ENCODE measurements at regions not wholly inside any gene's neighbourhood (a gene's known extent, or its start where the extent isn't known, plus 50 kb on each side); places are given as distances from the start of the nearest gene placed in this dataset.

DNA sequence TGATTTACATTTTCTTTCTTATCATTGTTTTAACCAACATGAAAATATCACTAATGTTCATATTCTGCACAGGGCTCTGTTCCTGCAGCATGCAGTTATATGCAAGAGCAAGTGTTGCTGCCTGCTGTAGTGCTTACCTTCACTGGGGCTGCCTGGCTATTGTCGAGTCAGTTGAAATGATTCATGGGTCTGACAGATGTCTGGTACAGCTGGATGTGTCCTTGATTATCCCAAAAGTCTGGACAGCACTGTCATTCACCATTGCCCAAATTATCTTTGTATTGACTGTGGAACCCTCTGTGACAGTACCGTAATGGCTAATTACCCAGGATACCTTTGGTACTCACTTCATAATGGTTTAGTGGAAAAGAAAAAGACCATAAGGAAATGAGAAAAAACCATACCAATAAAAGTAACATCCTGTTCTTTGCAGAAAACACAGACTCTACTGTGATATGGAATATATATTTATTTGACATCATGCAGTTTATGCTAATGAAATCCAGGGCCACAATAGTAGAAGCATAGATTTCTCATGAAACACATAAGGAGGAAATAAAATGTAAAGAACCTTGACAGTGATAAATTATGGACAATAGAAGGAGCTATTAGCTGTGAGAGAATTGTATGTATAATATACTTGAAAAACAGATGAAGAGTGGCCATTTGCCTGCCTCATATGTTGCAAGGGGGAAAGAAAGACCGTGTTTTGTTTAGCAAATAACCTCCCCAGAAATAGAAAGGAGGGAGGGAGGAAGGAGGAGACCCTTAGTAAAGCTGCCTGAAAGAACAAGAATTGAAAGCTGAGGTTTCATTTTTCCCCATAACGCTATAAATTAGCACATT, 249.8 kb upstream of the ATP5MC3 start:
- Histone ChIP-seq H2BK12ac (ENCODE audit: low read depth, low read length) (no peak overlapping the region), H4K91ac (replicated peaks; ENCODE audit: insufficient read length, low read length) (no peak overlapping the region), H2AK5ac (ENCODE audit: low read depth, low read length) (no peak overlapping the region), H3K9ac (replicated peaks in 1 of 4; ENCODE audit: extremely low read depth in 1 of 4, low read depth in 3 of 4, low read length in 3 of 4) (no peak overlapping the region), H3K18ac (ENCODE audit: extremely low read depth, low read length) (no peak overlapping the region), H4K5ac (ENCODE audit: insufficient read length, low read depth, low read length) (no peak overlapping the region), H3K4me1 (replicated peaks in 1 of 4; ENCODE audit: control insufficient read depth in 3 of 4, insufficient read depth in 4 of 4, low read length in 3 of 4) (no peaks in the 10 kb centered on the region), H3K27ac (ENCODE audit: low read depth, low read length) (no peak overlapping the region), H4K20me1 (replicated peaks in 1 of 2; ENCODE audit: control insufficient read depth in 1 of 2, insufficient read depth in 2 of 2, low read length in 2 of 2) (no peaks in the 10 kb centered on the region), H3K23ac (ENCODE audit: insufficient read length) (no peak overlapping the region), H3K79me2 (ENCODE audit: control insufficient read depth in 1 of 2, insufficient read depth in 2 of 2, low read length in 2 of 2) (no peaks in the 10 kb centered on the region), H2BK20ac (ENCODE audit: low read length) (no peak overlapping the region), H3K56ac (replicated peaks; ENCODE audit: insufficient read length, low read depth, low read length) (no peak overlapping the region), H3K9me3 (ENCODE audit: insufficient read depth in 2 of 2, low read depth in 1 of 2, low read length in 1 of 2) (peaks cover 4 to 9% of the 10 kb centered on the region in 2 experiments; a peak in 3 of 4 replicates), H2BK5ac (ENCODE audit: low read depth, low read length) (no peak overlapping the region), H3K36me3 (ENCODE audit: control insufficient read depth in 2 of 4, insufficient read depth in 4 of 4, low read length in 3 of 4) (no peaks in the 10 kb centered on the region; a peak in 1 of 8 replicates), H3K79me1 (ENCODE audit: low read depth, low read length) (no peaks in the 10 kb centered on the region), H2AFZ (ENCODE audit: low read length) (no peak overlapping the region), H3K14ac (ENCODE audit: insufficient read length) (no peak overlapping the region), H3K4me2 (ENCODE audit: insufficient read depth in 1 of 2, low read depth in 2 of 2, low read length in 2 of 2) (no peak overlapping the region), H3K27me3 (replicated peaks in 1 of 4; ENCODE audit: control insufficient read depth in 3 of 4, extremely low read depth in 1 of 4, insufficient read depth in 3 of 4, low read length in 3 of 4) (no peaks in the 10 kb centered on the region), H3K4me3 (ENCODE audit: extremely low read depth in 1 of 4, insufficient read depth in 2 of 4, low read depth in 3 of 4, low read length in 4 of 4) (no peak overlapping the region), H2BK15ac (ENCODE audit: low read length) (no peak overlapping the region), H4K8ac (ENCODE audit: extremely low read depth, insufficient read depth, low read length) (no peak overlapping the region), H3K23me2 (ENCODE audit: low read depth, low read length) (no peaks in the 10 kb centered on the region), H2BK120ac (replicated peaks; ENCODE audit: low read depth, low read length) (peak overlapping the region; percentile 64), H3K4ac (replicated peaks; ENCODE audit: insufficient read length, low read depth, low read length) (no peak overlapping the region)
- CTCF ChIA-PET (ENCODE audit: partially characterized antibody): interaction anchor here (0.9 to 2.6 kb wide), 4 partner anchors 10 to 27 kb away, joined by 3 to 9 read pairs (median 6); no protein-coding TSS in a partner anchor
- WGBS, 2 experiments (ENCODE audit: extremely low coverage in 1 of 2, insufficient coverage in 1 of 2, insufficient read length in 1 of 2, insufficient replicate concordance in 2 of 2, low coverage in 1 of 2, low lambda C conversion rate in 2 of 2, missing lambda C conversion rate in 1 of 2): 94% methylated on average over 4 of the region's 4 CpGs; no CpG with 5 or more reads in 1 of the 2 experiments
- no peak for FAIRE-seq
- POLR2A ChIA-PET (ENCODE audit: partially characterized antibody): no interaction called here
- DNase-seq (ENCODE audit: low read depth in 1 of 2, low spot score in 2 of 2): no peak
- TF ChIP-seq POU5F1 (IDR thresholded peaks at IDR 0.05; ENCODE audit: low read depth, low read length): no peak
- TF ChIP-seq CBX5 (IDR thresholded peaks at IDR 0.05; ENCODE audit: low read depth, low read length): no peak
- TF ChIP-seq TAF1 (IDR thresholded peaks at IDR 0.05; ENCODE audit: low read depth, low read length): no peak
- no peak for TF ChIP-seq ZNF274 (IDR thresholded peaks at IDR 0.05; ENCODE audit: borderline replicate concordance, extremely low read depth, low read length)
- TF ChIP-seq BRCA1 (IDR thresholded peaks at IDR 0.05; ENCODE audit: low read depth, low read length): no peak
- TF ChIP-seq RNF2 (IDR thresholded peaks at IDR 0.05; ENCODE audit: borderline replicate concordance, low read depth, low read length, missing control alignments, poor library complexity, severe bottlenecking): no peak
- no peak for TF ChIP-seq TEAD4 (IDR thresholded peaks at IDR 0.05; ENCODE audit: low read depth, low read length)
- no peak for TF ChIP-seq GABPA (IDR thresholded peaks at IDR 0.05; ENCODE audit: borderline replicate concordance, insufficient read depth, low read length)
- no peak for TF ChIP-seq SAP30 (IDR thresholded peaks at IDR 0.05; ENCODE audit: insufficient read depth, insufficient replicate concordance, low read length)
- no peak for TF ChIP-seq SIRT6 (IDR thresholded peaks at IDR 0.05; ENCODE audit: low read length)
- TF ChIP-seq RFX5 (IDR thresholded peaks at IDR 0.05; ENCODE audit: borderline replicate concordance, low read depth, low read length): no peak
- TF ChIP-seq HDAC2 (IDR thresholded peaks at IDR 0.05; ENCODE audit: borderline replicate concordance in 1 of 2, low read depth in 2 of 2, low read length in 2 of 2): no peak

Measured in H1 (cell line).